ENCODE measurements at regions not wholly inside any gene's neighbourhood (a gene's known extent, or its start where the extent isn't known, plus 50 kb on each side); places are given as distances from the start of the nearest gene placed in this dataset.
"Not testable (repeated sequence)": the region's sequence is repeated elsewhere in the genome, so short reads cannot be mapped to it uniquely, and the experiment has no call there.

GRCh38 chr7:86190351-86190750, 453.4 kb upstream of the GRM3 start:
- no peak for DNase-seq

DNA sequence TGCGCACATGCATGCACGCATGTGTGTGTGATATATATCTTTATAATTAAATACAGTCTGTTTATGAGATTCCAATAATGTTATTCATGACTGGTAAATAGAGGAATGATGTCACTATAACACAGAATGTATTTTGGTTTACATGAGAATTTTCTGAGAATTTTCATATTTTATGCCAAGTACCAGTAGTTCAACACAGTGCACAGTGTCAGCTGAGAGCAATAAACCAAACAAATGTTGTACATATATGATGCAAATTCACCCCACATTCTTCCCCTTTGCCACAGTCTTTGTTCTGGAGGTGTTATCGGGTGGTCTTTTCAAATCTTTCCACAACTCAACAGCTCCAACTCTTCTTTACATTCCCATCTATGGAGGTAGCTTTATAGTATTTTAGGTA, 462.2 kb upstream of the GRM3 start:
- DNase-seq: no peak

DNA sequence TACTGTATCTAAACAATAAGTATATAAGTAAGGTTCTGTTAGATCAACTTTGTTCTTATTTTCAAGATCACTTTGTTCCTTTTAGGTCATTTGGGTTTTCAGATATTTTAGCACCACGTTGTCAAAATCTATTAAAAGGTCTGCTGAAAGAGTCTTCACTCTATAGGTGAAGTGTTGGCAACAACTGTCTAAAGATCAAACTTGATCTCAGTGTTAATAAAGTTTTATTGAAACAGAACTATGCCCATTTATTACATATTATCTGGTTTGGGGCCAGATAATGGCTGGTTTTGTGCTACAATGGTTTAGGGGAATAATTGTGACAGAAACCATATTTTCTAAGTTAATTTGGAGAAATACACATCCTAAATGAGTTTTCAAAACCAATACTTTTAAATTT, 478.9 kb upstream of the GRM3 start:
- DNase-seq: no peak

GRCh38 chr7:86158111-86158510, 485.6 kb upstream of the GRM3 start:
- no peak for DNase-seq

GRCh38 chr7:86155623-86156022, 488.1 kb upstream of the GRM3 start:
- no peak for DNase-seq

DNA sequence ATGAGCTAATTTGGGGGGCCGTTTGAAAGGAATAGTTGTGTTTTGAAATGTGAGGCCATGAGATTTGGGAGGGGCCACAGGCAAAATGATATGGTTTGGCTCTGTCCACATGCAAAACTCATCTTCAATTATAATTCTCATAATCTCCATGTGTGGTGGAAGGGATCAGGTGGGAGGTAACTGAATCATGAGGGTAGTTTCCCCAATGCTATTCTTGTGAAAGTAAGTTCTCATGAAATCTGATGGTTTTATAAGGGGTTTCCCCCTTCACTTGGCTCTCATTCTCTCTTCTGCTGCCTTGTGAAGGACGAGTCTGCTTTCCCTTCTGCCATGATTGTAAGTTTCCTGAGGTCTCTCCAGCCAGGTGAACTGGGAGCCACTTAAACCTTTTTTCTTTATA, 490.8 kb upstream of the GRM3 start:
- no peak for DNase-seq

DNA sequence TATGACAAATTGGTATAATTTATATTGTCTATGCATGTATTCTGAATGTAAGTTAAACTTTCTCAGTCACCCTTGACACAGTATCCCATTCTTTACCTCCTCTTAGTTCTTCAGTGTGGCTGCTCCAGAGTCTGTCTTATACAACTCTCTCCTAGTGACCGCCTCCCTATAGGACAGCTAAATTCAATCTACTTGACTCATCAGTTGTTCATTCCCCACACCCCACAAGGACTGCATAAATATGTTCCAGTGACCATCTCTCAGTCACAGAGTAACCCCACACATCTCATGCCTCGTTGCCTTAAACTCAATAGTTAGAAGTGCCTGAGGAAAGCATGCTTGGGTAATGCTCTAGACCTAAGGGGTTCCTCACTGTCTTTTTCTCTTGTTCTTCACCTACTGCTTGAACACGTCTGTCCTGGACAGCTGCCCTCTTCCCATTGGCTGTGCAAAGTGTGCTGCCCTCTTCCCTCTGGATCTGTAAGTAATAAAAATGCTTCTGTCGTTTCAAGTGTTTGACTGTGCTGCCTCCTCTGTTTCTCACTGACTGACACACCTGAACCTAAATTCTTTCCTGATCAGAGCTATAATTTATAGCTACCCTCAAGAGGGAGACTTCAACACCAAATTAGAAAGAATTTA, 494.6 kb upstream of the GRM3 start:
- no peak for DNase-seq

GRCh38 chr7:86148501-86148900, 495.2 kb upstream of the GRM3 start:
- no peak for DNase-seq

- no peak for DNase-seq
Measured at GRCh38 chr7:86137343-86137742, 506.4 kb upstream of the GRM3 start.

- no peak for DNase-seq
Measured at GRCh38 chr7:86130268-86130667, 513.4 kb upstream of the GRM3 start.

DNA sequence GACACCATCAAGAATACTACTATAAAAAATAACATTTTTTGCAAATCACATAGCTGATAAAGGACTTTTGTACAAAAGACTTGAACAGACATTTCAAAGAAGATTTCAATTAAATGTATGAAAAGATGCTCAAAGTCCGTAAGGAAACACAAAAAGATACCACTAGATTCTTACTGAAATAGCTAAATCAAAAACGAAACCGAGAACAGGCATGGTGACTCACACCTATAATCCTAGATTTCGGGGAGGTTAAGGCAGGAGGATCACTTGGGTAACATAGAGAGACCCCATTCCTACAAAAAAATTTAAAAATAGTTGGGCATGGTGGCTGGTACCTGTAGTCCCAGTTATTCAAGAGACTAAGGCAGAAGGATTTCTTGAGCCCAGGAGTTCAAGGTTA, 520.2 kb upstream of the GRM3 start:
- no peak for DNase-seq

DNA sequence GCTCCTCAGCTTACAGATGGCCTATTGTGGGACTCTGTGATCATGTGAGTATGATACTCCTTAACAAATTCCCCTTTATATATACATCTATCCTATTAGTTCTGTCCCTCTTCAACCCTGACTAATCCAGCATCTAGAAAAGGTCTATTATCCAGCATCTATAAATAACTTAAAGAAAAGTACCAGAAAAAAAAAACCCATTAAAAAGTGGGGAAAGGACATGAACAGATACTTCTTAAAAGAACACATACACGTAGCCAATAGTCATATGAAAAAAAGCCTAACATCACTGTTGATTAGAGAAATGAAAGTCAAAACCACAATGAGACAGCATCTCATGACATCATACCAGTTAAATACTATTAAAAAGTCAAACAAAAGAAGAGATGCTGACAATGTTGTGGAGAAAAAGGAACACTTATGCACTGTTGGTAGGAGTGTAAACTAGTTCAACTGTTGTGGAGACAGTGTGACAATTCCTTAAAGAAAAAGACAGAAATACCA, 549.5 kb upstream of the GRM3 start:
- DNase-seq: no peak

DNA sequence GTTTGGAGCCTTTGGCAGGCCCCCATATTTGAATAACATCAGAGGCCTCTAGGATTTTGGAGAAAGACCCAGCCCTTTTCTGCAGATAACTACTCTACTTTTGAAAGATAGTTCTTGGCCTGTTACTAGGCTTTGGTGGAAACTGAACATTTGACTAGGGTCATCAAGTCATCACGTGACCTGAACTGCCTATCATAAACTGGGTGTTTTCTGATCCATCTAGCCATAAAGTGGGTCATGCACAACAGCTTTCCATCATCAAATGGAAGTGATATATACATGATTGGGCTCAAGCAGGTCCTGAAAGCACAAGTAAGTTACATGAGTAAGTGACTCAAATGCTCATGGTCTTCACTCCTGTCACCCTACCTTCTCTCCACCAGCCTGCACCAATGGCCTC, 552.3 kb upstream of the GRM3 start:
- no peak for DNase-seq

- DNase-seq: no peak
Measured at GRCh38 chr7:86089455-86089854, 554.3 kb upstream of the GRM3 start.

GRCh38 chr7:86064572-86064971, 579.1 kb upstream of the GRM3 start:
- DNase-seq: not testable (repeated sequence)

- no peak for DNase-seq
Measured at GRCh38 chr7:86058649-86059048, 585.1 kb upstream of the GRM3 start.

DNA sequence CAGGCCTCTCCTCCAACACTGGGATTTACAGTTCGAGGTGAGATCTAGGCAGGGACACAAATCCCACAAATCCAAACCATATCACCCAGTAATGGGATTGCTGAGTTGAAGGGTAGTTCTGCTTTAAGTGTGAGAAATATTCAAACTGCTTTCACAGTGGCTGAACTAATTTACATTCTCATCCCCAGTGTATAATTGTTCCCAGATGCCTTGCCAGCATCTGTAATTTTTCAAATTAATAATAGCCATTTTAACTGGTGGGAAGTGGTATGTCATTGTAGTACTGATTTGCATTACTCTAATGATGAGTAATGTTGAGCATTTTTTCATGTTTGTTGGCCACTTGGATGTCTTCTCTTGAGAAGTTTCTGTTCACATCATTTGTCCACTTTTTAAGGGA, 592.8 kb upstream of the GRM3 start:
- no peak for DNase-seq

- DNase-seq: no peak
Measured at GRCh38 chr7:86049910-86050309, 593.8 kb upstream of the GRM3 start.

DNA sequence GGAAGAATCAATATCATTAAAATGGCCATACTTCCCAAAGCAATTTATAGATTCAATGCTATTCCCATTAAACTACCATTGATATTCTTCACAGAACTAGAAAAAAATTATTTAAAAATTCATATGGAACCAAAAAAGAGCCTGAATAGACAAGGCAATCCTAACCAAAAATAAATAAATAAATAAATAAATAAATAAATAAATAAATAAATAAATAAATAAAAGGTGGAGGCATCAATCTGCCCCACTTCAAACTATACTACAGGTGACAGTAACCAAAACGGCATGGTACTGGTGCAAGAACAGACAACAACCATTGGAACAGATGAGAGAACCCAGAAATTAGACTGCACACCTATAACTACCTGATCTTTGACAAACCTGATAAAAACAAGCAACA, 598.5 kb upstream of the GRM3 start:
- DNase-seq: not testable (repeated sequence)

DNA sequence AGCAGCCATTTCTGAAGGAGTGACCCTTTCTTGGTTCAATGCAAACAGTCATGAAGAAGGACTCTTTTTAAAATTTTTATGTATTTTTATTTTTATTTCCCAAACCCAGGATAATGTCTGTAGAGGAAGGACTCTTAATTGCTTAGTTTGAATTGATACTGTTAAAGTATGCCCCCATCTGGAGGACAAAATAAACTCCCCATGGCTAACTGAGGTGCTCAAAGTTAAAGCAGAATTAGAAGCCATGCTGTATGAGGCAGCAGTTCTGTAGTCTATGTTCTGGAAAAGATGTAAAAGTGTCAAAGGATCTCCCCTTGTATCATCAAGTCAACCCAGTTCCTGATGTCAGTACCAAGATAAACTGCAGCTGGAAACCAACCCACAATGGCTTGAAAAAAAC, 617.9 kb upstream of the GRM3 start:
- no peak for DNase-seq

GRCh38 chr7:86013662-86014061, 630.0 kb upstream of the GRM3 start:
- no peak for DNase-seq

DNA sequence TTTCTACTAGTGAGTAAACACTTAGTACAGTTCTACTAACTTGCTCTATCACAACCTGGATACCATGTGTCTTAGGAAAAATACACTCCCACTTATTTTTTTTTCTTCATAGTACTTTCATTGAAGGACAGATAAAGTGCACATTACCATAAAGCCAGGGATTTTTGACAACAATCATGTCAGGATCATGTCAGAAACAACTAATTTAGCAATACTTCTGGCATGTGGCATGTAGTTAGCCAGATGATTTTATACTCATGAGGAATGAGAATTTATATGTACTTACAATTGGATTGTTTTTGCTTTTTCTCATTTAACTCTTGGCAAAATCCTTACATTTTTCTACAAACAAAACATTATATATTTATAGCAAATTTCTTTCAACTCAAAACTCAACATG, 630.7 kb upstream of the GRM3 start:
- no peak for DNase-seq

DNA sequence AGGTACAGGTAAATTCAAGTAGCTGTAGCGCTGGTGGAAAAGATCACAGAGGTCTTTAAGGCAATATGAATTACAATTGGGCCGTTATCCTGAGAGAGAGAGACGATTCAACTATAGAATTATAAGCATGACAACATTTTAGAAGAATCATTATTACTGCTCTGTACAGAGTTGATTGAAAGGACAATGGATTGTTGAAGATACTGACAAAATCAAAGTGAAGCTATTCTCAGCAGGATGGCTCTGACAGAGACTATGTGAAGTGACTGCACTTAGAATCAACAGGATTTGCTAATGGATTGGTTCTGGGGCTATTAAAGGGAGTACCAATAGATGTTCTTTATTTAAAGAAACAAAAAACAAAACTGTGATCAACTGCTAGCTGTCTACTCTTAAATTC, 634.8 kb upstream of the GRM3 start:
- no peak for DNase-seq

DNA sequence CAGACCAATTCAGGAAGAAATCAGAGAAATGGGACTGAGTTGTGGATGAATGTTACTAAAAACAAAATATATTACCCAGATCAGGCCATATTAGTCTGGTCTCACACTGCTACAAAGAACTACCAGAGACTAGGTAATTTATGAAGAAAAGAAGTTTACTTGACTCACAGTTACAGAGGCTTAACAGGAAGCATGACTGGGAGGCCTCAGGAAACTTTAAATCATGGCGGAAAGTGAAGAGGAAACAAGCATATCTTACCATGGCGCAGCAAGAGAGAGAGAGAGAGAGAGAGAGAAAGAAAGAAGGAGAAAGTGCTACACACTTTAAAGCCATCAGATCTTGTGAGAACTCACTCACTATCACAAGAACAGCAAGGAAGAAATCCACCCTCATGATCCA, 636.8 kb upstream of the GRM3 start:
- DNase-seq: no peak

DNA sequence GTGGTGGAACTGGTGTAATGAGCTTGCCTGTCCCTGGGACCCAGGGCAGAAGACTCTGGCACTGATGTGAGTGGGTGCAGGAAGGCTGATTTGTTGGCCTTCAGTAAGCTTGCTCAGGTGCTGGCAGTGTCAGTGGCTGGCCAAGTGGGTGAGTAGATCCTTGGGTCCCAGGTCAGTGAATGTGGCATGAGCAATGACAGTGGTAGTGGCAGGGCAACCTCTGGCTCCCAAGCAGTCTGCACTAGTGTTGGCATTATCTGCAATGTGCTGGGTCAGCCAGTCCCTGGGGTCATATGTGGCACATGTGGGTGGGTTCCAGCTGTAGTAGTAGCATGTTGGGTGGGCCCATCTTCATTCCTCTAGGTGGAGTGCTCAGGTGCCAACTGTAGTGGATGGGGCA, 640.9 kb upstream of the GRM3 start:
- DNase-seq: no peak

- no peak for DNase-seq
Measured at GRCh38 chr7:85997515-85997914, 646.2 kb upstream of the GRM3 start.

All from activated gamma-delta T cell treated with Interleukin-2 at 50 U/mL for 16 hours (primary cell).